ENCODE measurements at regions not wholly inside any gene's neighbourhood (a gene's known extent, or its start where the extent isn't known, plus 50 kb on each side); places are given as distances from the start of the nearest gene placed in this dataset.

GRCh38 chr3:166788936-166789335 is 591.2 kb downstream of the ZBBX start:
- Histone ChIP-seq H3K4me3 (no peak overlapping the region), H3K27ac (no peak overlapping the region), H3K36me3 (no peaks in the 10 kb centered on the region), H3K9me3 (peaks cover 0 to 4% (median 0%) of the 10 kb centered on the region in 11 donors), H3K4me1 (no peaks in the 10 kb centered on the region), H3K27me3 (no peaks in the 10 kb centered on the region)
- ATAC-seq (no peak), DNase-seq (no peak)
- TF ChIP-seq CTCF (IDR thresholded peaks at IDR 0.05), result no peak
- intact Hi-C loops (cut with DNase I), result no loop called here
- WGBS, 2 donors, result 75 to 81% methylated on average over 4 of the region's 4 CpGs

GRCh38 chr3:166785876-166786275 is 594.2 kb downstream of the ZBBX start:
- WGBS, 2 donors, result 35 to 37% methylated on average over 2 of the region's 2 CpGs

GRCh38 chr3:166783206-166783605 is 596.9 kb downstream of the ZBBX start:
- H3K4me3 ChIP-seq, result no peak overlapping the region
- H3K4me1 ChIP-seq, result no peaks in the 10 kb centered on the region
- WGBS, 2 donors, result 51 to 58% methylated on average over 2 of the region's 2 CpGs
- no peaks in the 10 kb centered on the region for H3K36me3 ChIP-seq
- intact Hi-C loops (cut with DNase I), result no loop called here
- no peak for TF ChIP-seq CTCF (IDR thresholded peaks at IDR 0.05)
- no peaks in the 10 kb centered on the region for H3K27me3 ChIP-seq
- DNase-seq, result no peak
- no peak for ATAC-seq
- H3K9me3 ChIP-seq, result peaks cover 0 to 21% (median 0%) of the 10 kb centered on the region in 11 donors
- H3K27ac ChIP-seq, result no peak overlapping the region

More at GRCh38 chr3:166785876-166786275, 594.2 kb downstream of the ZBBX start:
- TF ChIP-seq CTCF (IDR thresholded peaks at IDR 0.05), result no peak
- H3K27ac ChIP-seq, result no peak overlapping the region
- ATAC-seq (no peak), DNase-seq (no peak)
- no peaks in the 10 kb centered on the region for H3K36me3 ChIP-seq
- peaks cover 0 to 21% (median 0%) of the 10 kb centered on the region in 11 donors for H3K9me3 ChIP-seq
- H3K4me1 ChIP-seq, result no peaks in the 10 kb centered on the region
- H3K27me3 ChIP-seq, result no peaks in the 10 kb centered on the region
- intact Hi-C loops (cut with DNase I), result no loop called here
- H3K4me3 ChIP-seq, result no peak overlapping the region

- intact Hi-C loops (cut with DNase I), result no loop called here
- DNase-seq (no peak), ATAC-seq (no peak)
- Histone ChIP-seq H3K27me3 (no peaks in the 10 kb centered on the region), H3K9me3 (peaks cover 0 to 52% (median 0%) of the 10 kb centered on the region in 11 donors), H3K36me3 (no peaks in the 10 kb centered on the region), H3K4me1 (no peaks in the 10 kb centered on the region), H3K4me3 (no peak overlapping the region), H3K27ac (no peak overlapping the region)
- no peak for TF ChIP-seq CTCF (IDR thresholded peaks at IDR 0.05)
- WGBS, 2 donors, result 75 to 76% methylated on average over 5 of the region's 5 CpGs
Measured at GRCh38 chr3:166764698-166765318, 615.3 kb downstream of the ZBBX start.
